NCI-H2081 treated with DMSO at 0.1 percent for 48 hours (cell line): ENCODE measurements at regions not wholly inside any gene's neighbourhood (a gene's known extent, or its start where the extent isn't known, plus 50 kb on each side); places are given as distances from the start of the nearest gene placed in this dataset.

Experiments used
- DNase-seq: peaks from one replicate; lab custom pipeline; 2025; lab: John Stamatoyannopoulos, UW

- no peak for DNase-seq
Observed at GRCh38 chr6:119653329-119653728, 303.8 kb upstream of the MAN1A1 start.

DNA sequence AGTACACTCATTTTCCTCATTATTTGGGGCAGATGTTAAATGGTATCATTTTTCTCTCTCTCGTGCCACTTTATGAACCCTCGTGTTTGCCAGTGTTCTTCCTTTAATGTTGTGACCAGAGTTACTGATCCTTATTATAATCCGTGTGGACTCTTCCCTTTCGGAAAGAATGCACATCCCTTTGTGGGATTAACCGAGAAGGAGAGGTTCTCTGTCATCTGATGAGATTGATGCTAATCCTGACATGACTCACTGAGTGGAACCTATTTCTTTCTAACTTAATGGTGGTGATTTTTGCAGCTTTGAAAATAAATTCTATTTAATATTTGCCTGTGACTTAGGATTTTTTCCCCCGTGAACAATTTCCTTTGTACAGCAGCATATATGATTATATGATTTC is 300.0 kb upstream of the MAN1A1 start:
- DNase-seq, result no peak

DNA sequence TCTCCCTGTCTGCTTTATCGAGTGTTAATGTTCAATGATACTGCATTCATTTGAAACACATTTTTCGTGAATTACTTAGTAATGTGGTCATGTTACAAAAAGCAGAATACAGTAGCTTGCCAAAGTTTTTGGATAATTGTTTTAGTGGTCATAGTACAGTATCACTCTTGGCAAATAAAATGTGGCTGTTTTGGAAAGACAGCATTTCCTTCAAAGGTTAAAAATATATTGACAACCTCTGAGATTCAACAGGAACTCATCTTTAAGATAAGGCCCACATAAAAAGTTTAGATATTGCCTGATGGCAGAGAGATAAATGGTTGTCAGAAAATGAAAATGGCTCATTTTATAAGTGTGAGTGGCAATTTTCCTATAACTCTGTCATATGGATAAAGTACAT is 297.7 kb upstream of the MAN1A1 start:
- no peak for DNase-seq

DNA sequence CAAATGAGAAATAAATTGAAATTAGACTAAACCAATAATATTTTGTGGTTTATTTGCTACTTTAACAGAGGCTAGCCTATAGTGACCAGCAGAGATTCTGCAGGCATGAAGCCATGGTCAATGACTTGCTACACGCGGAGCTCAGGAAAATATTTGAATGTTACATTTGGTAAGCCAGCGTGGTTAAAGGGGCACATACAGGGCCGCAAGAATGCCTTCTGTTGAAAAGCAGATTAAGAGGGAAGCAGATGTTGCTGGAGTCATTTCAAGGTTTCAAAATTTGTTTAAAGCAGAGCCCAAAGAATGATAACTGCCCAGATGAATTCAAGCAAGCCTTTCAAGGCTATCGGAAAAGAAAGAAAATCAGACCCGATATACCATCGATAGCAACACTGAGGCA is 294.3 kb upstream of the MAN1A1 start:
- no peak for DNase-seq

DNA sequence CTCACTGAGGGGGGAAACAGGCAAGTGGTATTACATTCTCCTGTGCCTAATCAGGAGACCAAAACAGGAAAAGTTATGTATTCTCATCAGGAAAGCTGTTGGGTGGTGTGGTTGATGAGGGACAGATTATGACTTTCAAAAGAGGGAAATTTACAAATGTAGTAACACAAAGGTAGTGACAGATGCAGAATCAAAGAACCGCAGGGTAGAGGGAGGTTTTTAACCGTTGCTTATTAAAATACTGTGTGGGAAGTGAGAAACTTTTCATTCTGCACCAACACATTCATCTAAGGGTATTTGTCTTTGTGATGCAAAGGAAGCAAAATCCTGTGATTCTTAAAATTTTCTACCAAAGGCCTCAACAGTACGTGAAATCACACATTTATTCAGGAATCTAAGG is 288.2 kb upstream of the MAN1A1 start:
- DNase-seq, result no peak

GRCh38 chr6:119636060-119636459 is 286.5 kb upstream of the MAN1A1 start:
- no peak for DNase-seq

DNA sequence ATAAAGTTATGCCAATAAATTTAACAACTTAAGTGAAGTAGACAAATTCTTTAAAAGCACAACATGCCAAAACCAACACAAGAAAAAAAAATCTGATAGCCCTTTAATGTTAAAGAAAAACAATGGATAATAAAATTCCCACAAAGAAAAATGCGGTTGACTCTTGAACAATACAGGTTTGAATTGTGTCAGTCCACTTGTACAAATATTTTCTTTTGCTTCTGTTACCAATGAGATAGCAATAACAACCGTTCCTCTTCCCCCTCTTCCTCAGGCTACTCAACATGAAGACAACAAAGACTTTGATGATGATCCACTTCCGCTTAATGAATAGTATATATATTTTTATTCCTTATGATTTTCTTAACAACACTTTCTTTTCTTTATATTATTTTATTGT is 283.9 kb upstream of the MAN1A1 start:
- DNase-seq, result no peak

GRCh38 chr6:119630561-119631192 is 281.1 kb upstream of the MAN1A1 start:
- DNase-seq, result no peak

GRCh38 chr6:119628691-119629594 is 279.4 kb upstream of the MAN1A1 start:
- no peak for DNase-seq

GRCh38 chr6:119627908-119628669 is 278.5 kb upstream of the MAN1A1 start:
- DNase-seq, result no peak

- no peak for DNase-seq
Observed at GRCh38 chr6:119626884-119627619, 277.5 kb upstream of the MAN1A1 start.

DNA sequence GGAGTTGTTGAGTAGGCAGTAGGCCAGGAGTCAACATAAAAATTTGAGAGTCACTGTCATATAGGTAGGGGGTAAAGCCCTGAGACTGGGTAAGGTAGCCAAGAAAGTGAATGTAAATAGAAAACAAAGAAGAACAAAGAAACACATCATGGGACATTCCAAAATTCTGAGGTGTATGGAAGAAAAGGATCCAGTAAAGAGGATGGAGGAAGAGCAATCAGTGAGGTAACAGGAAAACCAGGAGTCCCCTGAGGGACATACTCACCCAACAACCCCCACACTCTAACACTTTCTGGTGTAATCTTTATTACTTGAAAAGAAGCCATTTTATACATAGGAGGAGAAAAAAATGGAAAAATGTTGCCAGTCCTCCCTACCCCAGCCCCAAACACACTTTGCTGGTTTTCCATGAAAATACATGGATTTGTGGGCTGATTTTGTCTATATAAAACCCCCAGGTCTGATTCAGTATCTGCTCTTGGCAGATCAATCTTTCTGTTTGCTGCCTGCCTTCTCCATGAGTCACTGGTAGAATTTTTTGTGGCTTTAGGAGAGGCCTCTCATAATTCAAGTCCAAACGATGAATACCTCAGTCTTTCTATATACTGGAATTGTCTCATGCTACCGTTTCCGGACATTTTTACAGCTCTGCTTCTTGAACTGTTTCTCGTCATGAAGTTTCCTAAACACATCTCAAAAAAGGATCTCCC is 271.4 kb upstream of the MAN1A1 start:
- DNase-seq, result no peak

- no peak for DNase-seq
Observed at GRCh38 chr6:119614138-119614537, 264.6 kb upstream of the MAN1A1 start.

DNA sequence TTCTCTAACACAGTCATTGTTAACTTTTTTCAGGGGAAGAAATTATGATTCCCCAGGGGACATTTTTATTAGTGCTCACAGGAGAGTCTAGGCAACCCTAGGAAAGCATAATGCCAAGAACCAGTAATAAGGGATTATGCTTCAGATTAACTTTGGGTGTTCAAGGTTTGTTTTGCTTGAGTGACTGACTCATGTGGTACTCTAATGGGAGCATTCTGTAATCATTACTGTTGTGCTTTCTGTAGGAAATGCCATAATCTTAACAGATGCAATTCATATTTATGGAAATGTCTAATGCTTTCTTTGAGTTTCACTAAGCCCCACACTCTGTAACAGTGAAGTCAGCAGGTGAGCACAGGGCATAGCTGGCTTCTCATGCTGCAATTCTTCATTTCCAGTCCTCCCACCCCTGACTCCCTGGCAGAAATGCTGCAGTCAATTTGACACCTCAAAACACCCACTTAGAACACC is 263.4 kb upstream of the MAN1A1 start:
- no peak for DNase-seq

DNA sequence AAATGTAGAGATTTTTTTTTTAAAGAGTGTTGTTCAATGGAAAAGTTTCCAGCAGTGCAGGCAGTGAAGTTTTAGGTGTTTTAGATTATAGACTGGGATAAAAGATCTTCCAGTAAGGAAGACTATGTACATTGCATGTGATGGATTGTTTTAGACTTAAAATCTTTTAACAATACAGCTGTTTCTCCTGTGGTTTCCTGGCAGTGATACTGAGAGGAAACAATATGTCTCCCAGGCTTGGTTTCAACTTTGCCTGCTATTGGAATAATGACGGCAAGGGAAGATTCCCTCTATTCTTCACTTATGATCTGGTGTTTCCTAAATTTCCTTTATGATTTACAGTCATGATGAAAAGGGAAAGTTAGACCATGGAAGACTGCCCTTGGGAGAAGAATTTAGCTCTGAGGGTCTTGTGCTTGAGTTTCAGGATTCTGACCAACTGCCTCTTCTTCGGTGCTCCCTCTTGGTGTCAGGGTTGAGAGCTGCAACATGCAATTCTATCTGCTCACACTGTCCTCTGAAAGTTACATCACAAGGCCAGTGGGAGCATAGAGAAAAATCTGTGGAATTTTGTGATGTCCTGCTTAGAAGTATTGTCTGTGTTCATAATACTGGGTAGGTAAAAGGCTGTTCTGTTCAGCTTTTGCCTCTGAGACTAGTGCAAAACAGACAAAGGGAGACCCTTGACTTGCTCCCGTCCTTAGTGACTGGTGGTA is 262.8 kb upstream of the MAN1A1 start:
- DNase-seq, result no peak

DNA sequence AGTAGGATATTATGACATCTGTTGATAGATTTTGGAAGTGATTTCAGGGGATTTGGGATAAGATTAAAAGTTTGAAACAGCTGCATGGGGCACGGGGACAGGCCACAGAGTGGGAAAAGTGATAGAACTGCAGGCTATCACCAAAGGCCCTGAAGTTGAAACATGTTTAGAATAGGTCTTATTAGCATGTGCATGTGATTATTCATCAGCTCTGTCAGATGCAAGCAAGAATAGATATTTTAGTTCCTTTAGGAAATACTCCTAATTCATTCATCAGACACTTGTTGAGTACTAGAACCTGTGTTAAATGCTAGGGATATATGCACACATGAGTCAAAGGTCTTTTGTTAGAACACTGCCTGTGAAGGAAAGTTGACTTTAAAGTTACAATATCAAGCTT is 261.2 kb upstream of the MAN1A1 start:
- DNase-seq, result no peak

DNA sequence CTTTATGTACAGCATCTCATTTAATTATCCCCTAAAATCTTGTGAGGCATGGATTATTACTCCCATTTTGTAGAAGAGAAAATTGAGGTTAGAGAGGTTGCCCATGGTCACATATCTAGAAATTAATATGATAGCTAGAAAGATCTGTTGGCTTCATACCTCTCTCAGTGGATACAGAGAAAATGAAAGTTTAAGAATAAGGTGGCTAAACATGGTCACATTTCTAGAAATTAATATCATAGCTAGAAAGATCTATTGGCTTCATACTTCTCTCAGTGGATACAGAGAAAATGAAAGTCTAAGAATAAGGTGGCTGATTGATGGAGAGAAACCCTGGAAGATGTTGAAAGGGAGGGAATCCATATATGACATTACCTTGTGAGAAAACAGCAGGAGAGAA is 260.7 kb upstream of the MAN1A1 start:
- DNase-seq, result no peak

DNA sequence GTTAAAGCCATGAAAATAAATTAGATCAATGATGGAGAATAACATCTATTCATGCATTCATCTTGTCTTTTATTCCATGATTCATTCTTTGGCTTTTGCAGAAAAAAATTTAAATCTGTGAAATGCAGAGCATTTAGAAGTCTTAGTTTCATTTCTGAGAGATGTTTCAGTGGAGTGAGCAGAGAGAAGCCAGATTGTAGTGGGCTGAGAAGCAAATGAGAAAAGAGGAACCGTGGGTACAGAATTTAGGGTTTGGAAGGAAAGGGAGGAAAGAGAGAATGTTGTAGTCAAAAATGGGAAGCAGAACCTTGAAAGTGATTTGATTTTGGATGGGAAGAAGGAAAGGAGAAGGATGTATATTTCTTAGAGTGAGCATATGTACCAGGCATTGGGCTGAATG is 260.3 kb upstream of the MAN1A1 start:
- no peak for DNase-seq

DNA sequence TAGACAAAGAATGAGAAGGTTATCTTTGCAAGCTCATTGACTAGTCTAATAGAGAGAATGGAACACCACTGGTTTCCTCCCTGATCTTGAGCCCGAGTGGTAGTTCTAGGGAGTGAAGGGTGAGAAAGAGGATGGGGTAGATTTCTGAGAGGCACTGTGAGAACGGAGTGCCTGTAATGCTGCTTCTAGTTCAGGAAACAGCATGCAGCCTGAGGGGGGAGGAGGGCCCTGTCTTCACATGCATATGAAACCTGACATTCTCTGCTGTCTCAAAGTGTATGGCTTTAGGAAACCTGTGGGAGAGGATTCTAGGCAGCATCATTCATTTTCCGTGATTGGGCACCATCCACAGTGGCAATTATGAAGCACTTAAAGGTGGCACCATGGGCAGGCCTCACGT is 259.4 kb upstream of the MAN1A1 start:
- DNase-seq, result no peak

GRCh38 chr6:119604124-119604523 is 254.6 kb upstream of the MAN1A1 start:
- DNase-seq, result no peak

DNA sequence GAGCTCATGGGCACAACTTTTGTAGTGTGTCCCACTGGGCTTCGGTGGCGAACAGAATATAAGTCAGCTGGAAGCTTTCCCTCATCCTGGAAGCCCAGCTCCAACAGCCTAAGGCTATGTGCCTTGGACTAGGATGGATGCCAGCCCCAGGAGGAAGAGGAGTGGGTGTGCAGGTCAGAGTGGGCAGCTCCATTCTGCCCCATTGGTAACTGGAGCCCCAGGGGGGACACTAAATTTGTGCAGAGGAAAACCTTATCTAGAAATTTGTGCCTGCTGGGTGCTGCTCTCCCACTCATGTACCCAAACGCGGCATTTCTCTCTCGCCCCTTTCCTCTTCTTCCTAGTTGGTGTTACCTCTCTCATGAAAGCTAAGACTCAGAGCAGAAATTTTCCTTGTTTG is 253.9 kb upstream of the MAN1A1 start:
- no peak for DNase-seq
